Activated T-cell treated with anti-CD3 and anti-CD28 coated beads, Interleukin-2, amount 50 U/mL, for 48 hours (primary cell): ENCODE measurements at regions not wholly inside any gene's neighbourhood (a gene's known extent, or its start where the extent isn't known, plus 50 kb on each side); places are given as distances from the start of the nearest gene placed in this dataset.

Experiments used
- DNase-seq, 2 experiments: peaks; one replicate each; pipeline ENCODE4 v3.0.0-alpha.2; 2020

DNA sequence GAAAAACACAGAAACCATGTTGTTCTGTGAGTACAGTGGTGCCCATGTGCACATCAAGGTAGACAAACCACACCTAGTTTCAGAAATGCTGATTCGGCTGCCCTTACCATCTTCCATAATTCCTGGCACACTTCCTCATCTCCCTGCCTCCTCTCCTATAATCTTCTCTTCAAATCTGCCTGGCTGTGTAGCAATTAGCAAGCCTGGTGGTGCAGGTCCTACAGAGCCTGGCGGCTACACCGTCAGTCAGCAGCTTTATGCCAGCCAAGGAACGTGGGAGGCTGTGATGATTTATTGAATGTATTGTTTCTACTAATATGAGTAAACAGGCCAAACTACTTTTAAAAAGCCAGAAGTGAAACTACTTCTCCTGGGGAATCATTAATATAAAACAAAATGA is 106.8 kb downstream of the SEMA6D start:
- no peak for DNase-seq

DNA sequence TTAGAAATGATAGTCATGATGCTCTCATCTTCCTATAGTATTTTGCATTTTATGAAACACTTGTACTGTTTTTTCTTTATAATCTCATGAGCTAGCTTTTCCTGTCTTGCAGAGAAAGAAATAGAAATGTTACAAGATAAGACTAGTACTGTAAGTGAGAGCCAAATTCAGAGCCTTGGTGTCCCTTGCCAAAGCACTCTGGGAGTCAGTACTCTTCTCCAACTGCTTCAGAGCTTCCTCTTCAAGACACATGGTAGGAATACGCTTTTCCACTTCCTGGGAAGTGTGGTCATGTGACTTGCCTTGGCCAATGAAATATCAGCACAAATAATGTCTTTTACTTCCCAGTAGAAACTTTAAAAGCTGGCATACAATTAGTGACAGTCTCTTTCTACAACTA is 112.4 kb downstream of the SEMA6D start:
- DNase-seq = no peak

DNA sequence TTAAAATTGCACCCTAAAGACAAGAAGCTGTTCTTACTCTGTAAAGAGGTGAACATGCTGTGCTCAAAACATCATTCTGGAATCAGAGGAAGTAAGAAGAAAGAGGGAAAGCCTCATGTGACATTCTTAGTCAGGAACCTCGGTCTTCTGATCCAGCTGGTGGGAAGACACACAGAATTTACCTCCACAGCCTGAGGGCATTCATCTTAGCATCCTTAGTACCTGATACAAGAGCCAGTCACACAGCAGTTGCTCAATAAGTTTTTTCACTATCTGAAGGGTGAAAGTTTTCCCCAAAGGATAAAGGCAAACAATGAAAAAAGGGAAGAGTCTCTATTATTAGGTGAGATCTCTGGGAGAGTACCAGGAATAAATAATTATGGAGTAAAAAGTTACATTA is 116.8 kb downstream of the SEMA6D start:
- DNase-seq = no peak

DNA sequence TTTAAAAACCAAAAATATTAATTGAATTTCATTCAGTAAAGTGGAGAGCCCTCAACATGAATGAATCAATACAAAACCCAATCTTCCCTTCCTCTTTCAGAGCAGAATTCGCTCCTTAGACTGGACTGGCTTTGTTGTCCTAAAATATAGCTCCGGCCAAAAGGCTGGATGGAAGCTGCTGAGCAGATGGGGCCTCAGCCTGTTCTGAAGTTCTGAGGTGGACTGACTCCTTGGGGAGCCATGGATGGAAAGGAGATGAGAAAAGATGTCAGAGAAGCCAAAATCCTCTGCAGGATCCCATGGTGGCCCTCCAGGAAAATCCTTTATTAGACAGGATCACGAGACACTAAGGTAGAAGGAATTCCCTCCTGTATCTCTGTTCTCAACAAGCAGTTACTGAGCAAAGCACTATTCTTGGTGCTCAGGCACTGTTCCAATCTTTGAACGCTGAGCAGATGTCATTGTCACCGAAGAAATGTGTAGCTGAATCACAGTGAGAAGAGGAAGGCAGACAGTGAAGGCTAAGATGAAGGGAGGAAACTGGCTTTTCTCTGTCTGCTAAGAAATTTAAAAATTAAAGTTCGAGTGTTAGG is 122.0 kb downstream of the SEMA6D start:
- DNase-seq = no peak

DNA sequence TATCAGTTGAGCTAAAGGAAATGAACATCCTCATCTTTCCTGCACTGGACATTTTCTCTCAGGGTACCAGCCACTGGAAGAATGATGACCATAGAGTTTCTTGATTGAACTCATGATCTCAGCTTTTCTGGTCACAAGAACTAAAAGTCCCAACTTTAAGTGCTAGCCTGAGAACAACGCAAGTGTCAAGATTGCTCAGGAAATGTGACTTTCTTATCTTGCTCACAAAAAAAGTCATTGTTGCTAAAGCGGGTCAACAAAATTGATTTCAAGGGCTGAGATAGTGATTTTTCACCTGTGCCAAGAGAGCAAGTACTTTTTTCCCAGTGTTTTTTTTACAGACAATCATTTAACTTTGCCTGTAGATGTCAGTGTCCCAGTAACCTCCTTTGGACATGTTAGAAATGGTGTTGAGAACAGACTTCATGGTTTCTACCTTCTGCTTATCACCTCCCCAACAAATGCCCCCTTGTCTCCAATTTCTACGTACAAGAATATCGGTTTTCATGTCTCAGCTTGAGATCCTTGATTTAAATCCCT is 125.9 kb downstream of the SEMA6D start:
- no peak for DNase-seq

DNA sequence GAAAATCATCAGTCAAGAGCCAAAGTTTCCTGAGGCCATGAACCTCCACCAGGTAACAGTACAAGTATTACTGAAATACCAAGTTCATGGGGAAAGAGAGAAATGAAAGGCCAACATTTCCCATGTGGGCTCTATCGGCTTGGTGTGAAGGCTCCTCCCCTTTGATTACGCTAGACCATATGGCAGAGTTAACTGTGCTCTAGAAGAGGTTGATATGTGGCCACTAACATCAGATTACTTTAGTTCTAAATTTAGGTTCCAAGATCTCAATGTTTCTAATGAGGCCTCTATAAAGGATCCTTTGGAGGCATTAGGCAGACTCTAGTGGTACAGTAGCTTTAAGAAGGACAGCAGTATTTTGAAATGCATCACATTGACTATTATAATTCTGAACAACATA is 127.1 kb downstream of the SEMA6D start:
- no peak for DNase-seq

DNA sequence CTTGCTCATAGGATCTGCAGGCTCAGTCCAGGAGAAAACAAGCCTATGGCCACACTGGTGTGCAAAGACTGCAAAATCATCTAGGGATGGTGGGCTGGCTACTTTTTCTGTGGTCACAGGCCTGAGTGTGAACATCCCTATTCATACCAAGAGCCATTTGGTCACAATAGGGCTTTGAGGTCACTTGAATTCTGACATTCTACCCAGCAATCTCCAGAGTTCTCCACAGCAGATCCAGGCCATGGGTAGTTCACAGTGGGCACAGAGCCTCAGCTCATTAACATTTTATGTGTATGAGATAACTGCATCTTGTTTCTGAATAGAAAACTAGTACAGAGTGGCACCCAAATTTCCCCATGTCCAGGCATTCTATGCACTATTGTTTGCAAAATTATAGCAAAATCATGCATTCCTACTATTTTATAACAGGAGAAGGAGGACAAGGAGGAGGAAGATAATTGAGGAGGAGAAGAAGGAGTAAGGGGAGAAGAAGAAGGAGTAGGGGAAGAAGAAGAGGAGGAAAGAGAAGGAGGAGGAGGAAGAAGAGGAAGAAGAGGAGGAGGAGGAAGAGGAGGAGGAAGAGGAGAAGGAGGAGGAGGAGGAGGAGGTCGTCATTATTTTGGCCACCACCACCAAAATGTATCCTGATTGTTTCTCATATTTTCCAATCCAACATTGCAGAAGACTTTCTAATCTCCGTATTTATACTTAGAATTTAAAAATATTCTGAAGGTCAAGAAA is 129.0 kb downstream of the SEMA6D start:
- DNase-seq = no peak

DNA sequence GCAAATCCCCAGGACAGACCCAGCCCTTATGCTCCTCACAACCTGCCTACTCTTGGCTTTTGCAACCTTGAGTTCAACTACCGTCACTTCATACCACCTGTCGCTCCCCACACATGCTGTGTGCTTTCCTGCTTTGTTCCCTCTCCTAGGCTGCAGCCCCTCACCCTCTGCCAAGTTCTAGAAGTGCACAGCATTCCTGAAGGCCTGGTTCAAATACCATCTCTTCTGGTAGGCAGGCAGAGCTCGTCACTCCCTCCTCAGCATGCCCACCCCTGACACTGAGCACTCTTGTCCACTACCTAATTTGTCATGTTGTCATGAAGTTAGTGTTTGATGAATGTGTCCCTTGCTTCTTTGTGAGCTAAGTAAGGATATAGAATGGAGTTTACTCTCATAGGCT is 129.6 kb downstream of the SEMA6D start:
- no peak for DNase-seq

DNA sequence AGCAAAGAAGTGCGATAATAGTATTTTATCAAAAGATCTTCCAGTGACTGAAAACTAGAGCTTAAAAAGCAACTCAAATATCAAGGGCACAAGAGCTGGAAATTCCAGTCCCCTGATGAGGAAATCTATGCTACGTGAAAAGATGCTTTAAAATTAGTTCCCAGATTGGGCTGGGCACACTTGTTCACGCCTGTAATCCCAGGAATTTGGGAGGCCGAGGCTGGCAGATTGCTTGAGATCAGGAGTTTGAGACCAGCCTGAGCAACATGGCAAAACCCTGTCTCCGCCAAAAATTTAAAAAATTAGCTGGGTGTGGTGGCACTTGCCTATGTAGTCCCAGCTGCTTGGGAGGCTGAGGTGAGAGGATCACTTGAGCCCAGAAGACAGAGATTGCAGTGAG is 138.8 kb downstream of the SEMA6D start:
- DNase-seq = no peak

DNA sequence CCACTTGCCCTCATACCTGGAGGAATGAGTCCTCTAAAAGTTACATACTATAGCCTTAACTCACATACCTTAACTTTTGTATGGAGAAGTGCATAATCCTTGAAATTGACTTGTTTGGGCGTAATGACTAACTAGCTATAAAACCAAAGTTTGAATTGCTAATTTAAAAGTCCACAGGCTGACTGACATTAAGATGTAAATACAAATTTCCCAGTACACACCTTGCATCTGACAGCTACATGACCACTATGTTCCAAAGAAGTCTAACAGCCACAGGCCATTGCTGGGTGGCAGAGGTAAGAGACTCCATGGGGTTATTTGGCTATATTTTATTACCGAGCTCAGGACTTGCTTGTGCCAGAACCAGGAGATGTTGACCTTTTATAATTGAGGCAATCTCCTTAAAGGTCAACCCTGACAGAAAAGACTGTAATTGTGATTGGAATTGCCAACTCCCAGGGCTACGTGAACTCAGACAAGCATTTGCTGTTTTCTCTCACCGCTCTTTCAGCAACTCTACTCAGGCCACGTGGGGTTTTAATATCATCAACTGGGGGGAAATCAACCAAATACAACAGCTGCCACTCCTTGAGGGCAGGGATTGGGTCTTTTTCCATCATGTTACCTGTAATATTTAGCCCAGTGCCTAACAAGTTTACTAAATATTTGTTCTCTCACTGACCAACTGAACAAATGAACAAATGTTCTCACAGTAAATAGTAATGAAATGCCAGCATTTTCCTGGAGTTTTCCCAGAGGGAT is 139.9 kb downstream of the SEMA6D start:
- no peak for DNase-seq

DNA sequence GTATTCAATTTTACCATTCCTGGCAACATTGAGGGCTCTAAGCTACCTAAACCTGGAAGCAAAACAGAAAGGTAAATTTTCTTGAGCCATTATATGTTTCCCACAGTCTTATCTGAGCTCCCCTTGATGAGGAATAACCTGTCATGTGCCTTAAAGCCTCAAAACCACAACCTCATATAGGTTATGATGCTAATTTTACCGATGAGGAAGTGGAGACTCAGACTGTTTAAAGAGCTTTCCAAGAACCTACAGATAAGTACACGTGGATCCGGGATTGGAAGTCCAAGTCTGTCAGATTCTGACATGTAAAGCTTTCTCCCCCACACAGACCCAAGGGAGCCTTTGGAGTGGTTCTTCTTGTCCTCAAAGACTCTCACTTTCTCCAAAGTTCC is 140.5 kb downstream of the SEMA6D start:
- DNase-seq = no peak

DNA sequence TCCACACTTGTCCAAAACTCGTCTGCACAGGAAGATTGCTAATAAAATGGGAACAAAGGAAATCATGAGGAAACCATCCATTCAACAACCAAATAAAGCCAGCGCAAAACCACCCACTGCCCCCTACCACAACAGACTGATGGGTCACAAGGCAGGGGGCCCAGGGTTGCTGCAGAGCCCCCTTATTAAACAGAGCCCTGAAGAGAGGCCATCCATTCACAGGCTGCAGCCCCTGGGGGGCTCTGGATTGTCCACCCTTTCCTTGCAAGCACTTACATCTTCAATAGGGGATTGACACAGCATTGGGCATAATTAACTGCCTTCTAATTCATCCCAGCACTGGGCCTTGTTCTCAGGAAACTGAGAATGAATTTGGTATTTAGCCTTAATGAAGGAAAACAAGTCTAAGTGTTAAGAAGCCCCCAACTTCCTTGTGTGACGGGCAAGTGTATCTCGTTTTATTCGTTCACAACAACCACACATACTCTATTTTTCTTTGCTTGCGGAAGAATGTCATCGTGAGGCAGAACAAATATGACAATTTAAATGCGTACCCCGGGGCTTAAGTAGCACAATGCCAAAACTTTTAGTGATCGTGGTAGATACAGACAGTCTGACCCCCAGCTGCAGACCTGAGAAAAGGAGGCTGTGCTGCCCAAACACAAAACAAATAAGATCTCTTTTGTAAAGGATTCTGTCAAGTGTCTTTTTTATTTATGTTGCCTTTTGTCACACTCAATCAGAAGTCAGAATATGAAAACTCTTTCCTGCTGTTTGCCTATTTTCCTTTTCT is 144.0 kb downstream of the SEMA6D start:
- no peak for DNase-seq

DNA sequence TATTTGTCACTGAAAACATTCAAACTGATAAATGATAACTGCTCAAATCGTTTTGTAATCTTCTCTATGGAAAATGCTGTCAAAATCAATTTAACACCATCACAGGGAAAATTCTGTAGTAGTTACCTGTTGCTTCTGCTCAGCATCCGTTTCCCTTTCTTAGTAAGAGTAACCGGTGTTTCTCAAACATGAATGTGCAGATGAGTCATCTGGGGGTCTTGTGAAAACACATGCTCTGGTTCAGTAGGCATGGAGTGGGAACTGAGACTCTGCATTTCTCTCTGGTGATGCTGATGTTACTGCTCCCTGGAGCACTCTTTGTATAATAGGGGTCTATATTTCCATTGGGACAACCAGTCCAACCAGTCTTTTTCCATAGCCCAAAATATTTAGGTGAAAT is 145.1 kb downstream of the SEMA6D start:
- DNase-seq = no peak

DNA sequence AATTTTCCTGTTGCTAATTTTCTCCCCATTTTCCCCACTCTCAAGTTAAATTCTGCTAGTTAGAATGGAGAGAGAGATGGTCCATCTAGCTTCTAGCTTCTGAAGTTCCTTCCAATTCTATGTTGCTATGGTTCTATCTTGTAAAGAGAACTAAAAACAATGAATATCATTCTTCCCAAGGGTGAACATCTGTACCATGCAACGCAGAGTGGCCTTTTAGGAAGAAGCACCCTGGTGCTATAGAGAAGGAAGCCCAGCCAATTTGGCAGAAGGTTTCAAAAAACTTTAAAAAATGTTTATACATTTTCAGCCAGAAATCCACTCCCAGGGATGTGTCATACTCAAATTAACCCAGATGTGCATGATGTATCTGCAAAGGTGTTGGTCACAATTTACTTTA is 149.1 kb downstream of the SEMA6D start:
- no peak for DNase-seq

DNA sequence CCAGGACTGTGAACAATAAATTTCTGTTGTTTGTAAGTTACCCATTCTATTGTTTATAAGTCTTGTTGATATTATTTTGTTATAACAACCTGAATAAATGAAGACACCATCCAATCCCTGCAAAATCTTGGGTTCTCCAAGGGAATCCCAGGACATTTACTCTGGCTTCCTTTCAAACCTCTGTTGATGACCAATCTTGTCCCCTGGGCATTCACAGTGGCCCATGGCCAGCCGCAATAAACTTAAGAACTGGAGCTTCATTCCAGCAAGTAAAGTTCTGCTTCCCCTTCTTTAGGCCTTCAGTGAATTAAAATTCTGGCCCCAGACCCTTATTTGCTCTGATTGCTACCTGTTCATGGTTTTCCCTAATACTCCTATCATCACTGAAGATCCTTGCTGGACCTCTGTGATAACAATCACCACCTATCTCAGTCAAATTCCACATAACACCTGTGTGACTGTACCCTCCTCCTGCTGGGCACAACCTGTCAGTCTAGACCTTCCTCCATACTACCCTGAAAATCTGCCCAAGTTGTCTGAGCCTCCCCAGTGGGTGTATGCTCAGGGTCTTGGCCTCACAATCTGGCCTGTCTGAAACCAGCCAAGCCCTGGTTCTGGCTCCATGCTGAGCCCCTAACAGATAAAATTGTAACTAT is 153.1 kb downstream of the SEMA6D start:
- DNase-seq = no peak

DNA sequence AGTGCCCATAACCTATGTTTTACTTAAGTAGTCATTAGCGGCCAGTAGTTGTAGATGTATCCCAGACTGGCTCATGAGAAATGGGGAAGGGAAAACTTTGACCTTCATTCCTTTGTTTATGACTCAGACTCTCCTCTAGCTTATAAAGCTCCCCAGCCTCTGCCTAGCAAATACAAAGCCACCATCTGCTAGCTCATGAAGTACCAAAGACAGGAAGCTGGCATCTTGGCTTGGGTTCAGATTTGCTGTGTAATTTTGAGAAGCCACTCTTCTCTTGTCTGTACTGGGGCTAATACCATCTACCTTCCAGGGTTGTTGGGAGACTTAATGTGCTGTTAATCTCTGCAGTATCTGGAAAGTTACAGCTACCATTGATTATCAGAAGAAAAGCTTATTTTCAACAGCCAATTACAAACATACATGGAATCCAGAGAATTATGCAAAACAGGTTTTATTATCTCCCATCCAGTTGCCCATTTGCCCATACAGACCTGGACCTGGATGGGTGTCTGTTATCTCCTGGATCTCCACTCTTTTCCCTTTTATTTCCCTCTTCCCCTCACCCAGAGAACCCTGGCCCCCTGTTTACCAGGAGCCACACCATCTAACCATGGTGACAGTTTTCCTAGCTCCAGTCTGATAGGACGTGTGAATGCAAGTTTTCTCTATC is 153.8 kb downstream of the SEMA6D start:
- no peak for DNase-seq

DNA sequence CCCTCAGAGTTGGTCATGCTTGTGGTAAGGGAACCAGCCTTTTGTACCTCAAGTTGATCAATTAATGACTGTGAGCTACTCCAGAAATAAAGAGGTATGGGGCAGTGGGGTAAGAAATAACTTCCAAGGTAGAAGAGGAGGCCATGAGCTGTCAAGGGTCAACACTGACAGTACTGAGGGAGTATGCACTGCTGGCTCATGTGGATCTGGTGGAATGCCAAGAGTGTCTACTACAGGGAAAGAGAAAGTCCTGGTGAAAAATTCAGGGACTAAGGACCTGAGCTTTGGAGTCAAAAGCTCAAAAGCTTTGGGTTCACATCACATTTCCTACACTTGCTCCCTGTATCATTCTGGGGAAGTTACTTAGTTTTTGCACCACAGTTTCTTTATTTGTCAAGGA is 154.9 kb downstream of the SEMA6D start:
- DNase-seq = no peak

DNA sequence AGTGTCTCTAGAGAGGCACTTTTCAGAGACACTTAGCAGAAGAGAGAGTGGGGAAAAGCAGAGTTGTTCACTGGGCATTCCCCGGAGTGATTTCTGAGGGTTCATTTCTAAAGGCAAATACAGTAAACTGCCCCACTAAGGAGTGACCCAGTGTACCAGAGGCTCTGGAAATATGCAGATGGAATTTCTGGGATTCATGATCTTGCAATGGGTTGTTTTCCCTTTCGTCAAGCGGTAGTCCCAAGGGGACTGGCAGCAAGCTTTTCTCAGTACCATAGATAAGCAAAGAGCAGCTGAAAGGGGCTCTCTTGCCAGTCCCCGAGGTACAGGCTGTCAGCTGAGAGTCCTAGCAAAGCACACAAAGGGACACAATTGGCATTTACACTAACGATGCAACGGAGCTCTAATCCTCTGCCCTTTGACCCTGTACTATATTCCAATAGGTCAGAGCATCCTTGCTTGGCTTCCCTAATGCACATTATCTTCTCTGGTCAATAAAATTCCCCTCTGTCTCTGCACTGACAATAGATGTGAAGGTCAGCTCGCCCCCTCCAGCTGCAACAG is 155.6 kb downstream of the SEMA6D start:
- DNase-seq = no peak

DNA sequence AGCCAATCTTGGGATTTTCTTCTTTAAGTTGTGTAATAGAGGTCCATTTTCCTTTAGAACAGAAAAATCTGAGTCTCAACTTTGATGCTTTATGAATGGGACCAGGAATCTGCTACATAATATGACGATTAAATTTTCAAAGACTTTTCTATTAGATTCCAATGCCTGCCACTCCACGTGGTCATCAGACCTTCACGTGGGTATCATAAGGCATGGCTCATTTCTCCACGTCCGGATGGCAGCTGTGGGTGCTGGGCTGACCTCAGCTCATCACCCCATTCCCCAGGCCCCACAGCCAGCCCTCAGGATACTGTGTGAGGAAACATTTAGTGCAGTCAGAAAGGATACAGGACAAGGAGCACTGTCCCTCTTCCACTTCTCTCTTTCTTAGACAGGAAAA is 159.7 kb downstream of the SEMA6D start:
- no peak for DNase-seq

DNA sequence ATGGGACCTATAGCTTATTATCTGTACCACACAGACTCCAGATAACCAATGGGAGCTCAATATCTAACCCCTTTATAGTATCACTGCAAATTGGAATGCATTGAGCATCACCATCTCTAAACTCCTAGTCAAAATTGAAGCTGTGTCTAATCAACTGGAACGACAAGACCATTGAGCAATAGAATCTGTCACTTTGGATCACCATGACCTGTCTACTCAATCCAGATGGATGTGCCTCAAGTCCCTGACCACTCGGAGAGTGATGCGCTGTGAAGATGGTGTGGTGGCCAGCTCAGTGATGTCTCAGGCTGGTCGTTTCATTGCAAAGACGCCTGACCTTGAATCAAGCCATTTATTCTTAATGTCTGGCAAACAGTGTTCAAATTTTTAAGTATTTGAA is 160.5 kb downstream of the SEMA6D start:
- no peak for DNase-seq

DNA sequence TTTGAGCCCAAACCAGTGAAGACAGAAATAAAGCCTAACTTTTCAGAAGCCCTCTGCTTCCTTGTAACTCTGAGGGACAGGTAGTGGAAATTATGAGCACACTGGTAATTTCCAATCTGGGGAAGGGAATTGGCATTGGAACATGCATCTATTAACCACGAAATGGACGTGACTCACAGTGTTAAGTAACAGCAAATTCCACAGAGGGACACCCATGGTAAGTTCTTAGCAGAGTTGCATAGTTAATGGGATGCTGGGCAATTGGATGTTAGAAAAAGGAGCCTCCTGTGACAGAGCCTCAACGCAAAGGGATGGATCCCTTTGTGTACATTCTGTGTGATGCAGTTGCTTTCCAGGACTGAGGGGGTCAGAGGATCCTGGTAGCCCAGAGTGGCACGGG is 168.6 kb downstream of the SEMA6D start:
- no peak for DNase-seq
